ENCODE measurements at regions not wholly inside any gene's neighbourhood (a gene's known extent, or its start where the extent isn't known, plus 50 kb on each side); places are given as distances from the start of the nearest gene placed in this dataset.
"Not testable (repeated sequence)": the region's sequence is repeated elsewhere in the genome, so short reads cannot be mapped to it uniquely, and the experiment has no call there.

GRCh38 chr6:3546121-3546520 lies 89.3 kb upstream of the SLC22A23 start:
- no peak for DNase-seq

- DNase-seq: no peak
Measured at GRCh38 chr6:3545156-3545555, 88.3 kb upstream of the SLC22A23 start.

- no peak for DNase-seq
Measured at GRCh38 chr6:3542032-3542640, 85.3 kb upstream of the SLC22A23 start.

GRCh38 chr6:3541006-3541585 lies 84.2 kb upstream of the SLC22A23 start:
- DNase-seq: no peak

GRCh38 chr6:3540253-3540820 lies 83.5 kb upstream of the SLC22A23 start:
- DNase-seq: no peak

DNA sequence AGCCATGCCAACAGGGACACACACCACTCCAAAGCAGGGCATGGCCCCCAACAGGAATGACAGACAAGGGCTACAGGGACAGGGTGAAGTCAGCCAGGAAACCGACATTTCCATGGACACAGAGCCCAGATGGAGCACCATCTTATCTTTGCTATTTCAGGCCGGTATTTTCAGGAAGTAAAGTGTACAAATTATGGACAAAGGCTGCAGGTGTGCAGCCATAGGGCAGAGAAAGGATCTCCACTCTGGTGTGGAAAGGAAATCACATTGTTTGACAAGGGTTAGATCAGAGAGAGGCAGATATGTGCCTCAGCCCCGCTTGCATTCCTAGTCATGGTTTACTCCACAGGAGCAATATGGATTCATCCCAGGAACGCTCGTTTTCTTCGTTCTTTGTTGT lies 81.7 kb upstream of the SLC22A23 start:
- no peak for DNase-seq

GRCh38 chr6:3536901-3537300 lies 80.1 kb upstream of the SLC22A23 start:
- no peak for DNase-seq

- DNase-seq: no peak
Measured at GRCh38 chr6:3535776-3536435, 79.1 kb upstream of the SLC22A23 start.

GRCh38 chr6:3535033-3535775 lies 78.4 kb upstream of the SLC22A23 start:
- no peak for DNase-seq

- DNase-seq: no peak
Measured at GRCh38 chr6:3534599-3534998, 77.7 kb upstream of the SLC22A23 start.

DNA sequence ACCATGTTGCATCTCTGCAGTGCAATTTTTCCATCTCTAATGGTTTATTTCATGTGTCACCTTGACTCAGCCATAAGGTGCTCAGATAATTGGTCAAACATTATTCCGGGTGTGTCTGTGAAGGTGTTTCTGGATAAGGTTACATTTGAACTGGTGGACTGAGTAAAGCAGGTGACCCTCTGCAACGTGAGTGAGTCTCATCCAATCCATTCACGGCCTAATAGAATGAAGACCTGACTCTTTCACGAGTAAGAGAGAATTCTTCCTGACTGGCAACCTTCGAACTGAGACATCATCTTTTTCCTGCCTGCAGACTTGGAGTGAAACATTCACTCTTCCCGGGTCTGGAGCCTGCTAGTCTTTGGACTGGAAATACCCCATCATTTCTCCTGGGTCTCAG lies 77.1 kb upstream of the SLC22A23 start:
- DNase-seq: no peak

GRCh38 chr6:3532296-3532916 lies 75.6 kb upstream of the SLC22A23 start:
- no peak for DNase-seq

DNA sequence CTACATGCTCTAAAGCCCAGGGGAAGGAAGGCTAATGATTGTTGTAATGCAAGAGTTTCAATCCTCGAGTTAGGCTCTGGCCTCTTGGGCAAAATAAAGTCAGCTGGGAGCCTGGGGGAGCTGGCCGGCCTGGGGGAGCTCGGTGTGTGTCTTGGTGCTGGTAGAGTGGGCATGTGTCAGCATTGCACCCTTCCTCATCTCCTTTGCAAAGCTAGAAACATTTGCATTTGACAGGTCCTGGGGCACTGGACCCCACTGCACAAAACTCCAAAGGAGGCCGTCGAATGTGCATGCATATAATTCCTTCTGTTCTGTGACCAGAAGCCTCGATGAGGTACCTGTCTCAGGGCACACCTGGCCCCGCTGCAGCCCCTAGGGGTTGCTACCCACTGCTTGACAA lies 74.6 kb upstream of the SLC22A23 start:
- no peak for DNase-seq

- DNase-seq: no peak
Measured at GRCh38 chr6:3530515-3530914, 73.7 kb upstream of the SLC22A23 start.

DNA sequence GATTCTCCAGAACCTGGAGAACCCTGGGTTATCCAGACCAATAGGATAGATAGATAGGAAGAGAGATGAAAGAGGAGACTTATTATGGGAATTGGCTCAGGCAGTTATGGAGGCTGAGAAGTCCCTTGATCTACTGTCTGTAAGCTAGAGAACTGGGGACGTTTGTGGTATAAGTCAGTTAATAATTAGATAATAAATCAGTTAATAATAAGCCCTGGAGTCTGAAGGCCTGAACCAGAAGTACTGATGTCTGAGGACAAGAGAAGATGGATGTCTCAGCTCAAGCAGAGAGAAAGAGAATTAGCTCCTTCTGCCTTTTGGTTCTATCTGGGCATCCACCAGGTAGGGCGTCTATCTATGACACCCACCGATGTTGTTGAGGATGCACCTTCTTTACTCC lies 72.9 kb upstream of the SLC22A23 start:
- DNase-seq: no peak

- DNase-seq: no peak
Measured at GRCh38 chr6:3529232-3529631, 72.4 kb upstream of the SLC22A23 start.

DNA sequence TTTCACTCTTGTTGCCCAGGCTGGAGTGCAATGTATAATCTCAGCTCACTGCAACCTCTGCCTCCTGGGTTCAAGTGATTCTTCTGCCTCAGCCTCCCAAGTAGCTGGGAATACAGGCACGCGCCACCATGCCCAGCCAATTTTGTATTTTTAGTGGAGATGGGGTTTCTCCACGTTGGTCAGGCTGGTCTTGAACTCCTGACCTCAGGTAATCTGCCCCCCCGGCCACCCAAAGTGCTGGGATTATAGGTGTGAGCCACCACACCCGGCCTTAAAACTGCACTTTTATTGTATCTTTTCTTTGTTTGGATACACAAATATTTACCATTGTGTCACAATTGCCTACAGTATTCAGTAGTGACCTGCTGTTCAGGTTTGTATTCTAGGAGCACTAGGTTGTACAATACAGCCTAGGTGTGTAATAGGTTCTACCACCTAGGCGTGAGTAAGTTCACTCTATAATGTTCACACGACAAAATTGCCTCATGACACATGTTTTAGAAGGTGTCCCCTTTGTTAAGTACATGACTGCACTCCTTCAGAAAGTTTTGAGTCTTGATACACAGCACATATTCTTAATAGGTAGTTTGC lies 71.3 kb upstream of the SLC22A23 start:
- not testable (repeated sequence) for DNase-seq

GRCh38 chr6:3527651-3527977 lies 70.8 kb upstream of the SLC22A23 start:
- DNase-seq: no peak

DNA sequence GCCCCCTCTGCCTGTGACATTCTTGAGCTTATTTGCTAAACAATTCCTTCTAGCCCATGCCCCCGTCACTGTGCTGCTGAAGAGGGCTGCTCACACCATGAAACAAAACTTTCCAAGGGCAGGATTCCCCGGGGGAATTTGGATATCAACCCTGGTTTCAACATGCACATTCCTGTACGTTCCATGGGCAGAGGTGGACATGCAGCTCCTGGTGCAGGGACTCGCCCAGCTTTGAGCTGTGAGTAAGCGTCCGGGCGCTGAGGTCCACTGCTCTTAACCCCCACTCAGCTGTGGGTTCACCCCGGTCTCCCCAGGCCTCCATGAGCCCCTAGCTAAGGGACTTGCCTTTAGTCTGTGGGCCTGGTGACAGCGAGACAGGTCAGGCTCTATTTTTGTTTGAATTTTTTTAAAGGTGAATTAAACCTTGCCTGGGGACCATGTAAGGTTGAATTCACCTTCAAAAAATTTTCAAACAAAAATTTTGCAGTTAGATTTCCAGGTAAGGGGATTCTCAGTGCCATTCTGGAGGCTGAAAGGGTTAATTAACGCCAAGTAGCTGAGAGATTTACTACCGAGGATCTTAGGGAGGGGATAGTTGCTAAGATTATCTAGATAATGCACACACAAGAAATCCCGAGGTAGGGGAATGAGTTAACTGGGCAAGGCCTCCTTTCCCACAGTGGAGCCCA lies 70.3 kb upstream of the SLC22A23 start:
- DNase-seq: no peak

DNA sequence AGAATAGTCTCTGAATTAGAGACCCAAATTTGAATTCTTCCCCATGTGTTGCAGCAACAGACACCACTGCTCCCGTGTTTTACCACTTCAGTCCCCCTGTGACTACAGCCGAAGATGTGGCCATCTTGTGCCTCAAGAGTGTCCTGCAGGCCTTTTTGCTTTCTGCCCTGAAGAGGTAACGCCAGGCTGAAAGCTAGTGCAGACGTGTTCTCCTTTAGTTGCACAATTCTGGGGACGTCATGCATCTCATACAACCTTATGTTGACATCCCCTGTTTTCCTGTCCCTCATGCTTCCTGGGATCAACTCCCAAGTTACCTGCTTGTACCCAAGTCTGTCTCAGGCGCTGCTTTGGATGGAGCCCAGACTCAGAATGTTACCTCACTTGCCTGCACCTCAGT lies 69.1 kb upstream of the SLC22A23 start:
- no peak for DNase-seq

DNA sequence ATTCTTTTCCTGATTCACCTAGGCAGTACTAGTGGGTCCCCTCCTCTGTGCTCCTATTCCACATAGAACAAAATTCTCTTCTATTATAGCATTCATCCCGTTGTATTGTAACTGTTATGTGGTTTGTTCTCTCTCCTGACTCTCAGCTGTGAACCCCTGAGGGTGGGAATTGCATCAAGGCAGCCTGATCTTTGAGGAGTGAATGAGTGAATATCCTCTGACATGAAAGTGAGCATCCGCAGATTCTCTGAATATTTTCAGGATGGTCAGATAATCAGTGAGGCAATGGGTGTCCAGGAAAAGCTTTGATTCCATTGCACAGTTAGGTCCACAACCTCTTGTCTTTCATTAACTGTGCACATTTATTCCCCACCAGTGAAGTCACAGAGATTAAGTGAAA lies 67.6 kb upstream of the SLC22A23 start:
- no peak for DNase-seq

DNA sequence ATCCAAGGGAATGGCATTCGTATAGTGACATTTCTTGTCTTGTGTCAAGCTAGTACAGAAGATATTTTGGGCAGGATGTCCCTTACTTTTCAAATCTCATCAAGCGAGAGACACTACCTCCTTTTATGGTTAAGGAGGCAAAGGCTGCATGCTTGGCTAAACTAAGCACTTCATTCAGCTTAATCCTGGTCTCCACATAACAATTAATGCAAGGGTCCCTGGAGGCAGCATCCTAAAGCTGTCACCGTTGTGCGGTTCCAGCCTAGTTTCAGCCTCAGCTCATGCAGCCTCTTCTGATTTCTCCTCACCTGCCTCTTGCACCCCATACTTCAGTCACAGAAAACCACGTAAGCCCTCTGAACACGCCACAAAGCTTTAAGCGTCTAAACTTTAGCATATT lies 67.1 kb upstream of the SLC22A23 start:
- no peak for DNase-seq

Data from right kidney (tissue), 1 donor.